ENCODE measurements at regions not wholly inside any gene's neighbourhood (a gene's known extent, or its start where the extent isn't known, plus 50 kb on each side); places are given as distances from the start of the nearest gene placed in this dataset.

DNA sequence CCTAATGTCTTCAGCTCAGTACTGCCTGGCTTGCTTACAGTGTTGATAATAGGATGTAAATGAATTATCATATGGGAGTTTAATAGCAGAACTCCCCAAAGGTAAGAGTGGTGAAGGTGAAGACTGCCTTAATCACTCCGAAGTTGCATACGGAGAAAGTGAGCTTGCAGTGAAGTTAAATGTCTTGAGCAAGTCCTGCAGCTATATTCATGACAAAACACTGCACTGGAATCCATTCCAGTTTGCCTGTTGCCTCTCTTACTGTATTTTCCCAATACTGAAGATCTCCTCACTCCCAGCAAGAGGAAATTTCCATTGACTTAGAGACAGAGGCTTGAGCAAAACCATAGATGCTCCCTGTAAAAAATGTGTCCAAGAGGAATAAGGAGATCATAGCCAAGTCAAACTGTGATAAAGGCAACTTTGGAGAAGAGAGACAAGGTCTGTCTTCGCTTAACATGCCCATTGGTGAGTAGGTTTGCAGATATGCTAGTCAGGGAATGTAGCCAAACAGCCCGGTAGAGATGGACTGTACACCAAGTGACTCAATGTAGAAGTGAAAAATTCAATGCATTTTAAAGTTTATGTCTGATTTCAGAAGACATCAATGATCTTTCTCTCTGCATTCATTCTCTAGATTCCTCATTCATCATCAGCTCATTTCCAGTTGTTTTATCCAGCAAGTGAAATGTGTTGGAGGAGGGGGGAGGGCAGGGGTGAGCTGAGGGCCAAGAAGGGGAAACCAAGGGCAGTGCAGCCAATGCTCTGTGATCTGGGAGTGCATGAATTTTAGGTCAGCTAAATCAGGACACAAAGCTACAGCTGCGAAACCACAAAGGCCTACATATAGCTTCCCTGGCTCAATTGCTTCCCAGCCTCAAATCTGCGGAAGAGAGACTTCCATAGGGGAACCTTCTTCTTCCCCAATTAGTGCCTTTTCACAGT, 667.1 kb upstream of the NR2F2 start:
- DNase-seq (no peak), ATAC-seq (no peak)
- intact Hi-C loops (cut with DNase I), result no loop called here
- H3K27me3 ChIP-seq (ENCODE audit: low read depth), result no peaks in the 10 kb centered on the region
- H3K4me3 ChIP-seq, result no peak overlapping the region
- no peaks in the 10 kb centered on the region for H3K4me1 ChIP-seq
- no peaks in the 10 kb centered on the region for H3K36me3 ChIP-seq
- no peaks in the 10 kb centered on the region for H3K9me3 ChIP-seq
- H3K27ac ChIP-seq, result no peak overlapping the region
- TF ChIP-seq, protein P1, sequence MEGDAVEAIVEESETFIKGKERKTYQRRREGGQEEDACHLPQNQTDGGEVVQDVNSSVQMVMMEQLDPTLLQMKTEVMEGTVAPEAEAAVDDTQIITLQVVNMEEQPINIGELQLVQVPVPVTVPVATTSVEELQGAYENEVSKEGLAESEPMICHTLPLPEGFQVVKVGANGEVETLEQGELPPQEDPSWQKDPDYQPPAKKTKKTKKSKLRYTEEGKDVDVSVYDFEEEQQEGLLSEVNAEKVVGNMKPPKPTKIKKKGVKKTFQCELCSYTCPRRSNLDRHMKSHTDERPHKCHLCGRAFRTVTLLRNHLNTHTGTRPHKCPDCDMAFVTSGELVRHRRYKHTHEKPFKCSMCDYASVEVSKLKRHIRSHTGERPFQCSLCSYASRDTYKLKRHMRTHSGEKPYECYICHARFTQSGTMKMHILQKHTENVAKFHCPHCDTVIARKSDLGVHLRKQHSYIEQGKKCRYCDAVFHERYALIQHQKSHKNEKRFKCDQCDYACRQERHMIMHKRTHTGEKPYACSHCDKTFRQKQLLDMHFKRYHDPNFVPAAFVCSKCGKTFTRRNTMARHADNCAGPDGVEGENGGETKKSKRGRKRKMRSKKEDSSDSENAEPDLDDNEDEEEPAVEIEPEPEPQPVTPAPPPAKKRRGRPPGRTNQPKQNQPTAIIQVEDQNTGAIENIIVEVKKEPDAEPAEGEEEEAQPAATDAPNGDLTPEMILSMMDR (IDR thresholded peaks at IDR 0.05), result no peak

DNA sequence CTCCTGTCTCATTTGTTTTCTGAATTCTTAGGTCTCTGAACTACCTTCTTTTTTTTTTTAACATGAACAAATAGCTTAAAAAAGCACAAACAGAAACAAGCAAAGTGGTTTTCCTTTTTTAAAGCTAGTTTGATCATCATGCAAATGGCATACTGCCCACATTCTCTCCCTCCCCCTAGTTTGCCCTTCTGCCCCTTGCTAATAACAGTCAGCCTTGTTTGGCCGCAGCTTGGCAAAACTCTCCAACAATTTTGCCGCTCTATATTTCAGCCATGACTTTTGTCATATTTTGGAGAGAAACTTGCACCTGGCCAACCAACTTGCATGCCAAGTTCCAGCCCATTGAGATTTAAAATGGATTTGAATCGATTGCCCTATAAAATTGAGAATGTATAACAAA, 666.0 kb upstream of the NR2F2 start:
- H3K27ac ChIP-seq, result no peak overlapping the region
- no peak for DNase-seq

DNA sequence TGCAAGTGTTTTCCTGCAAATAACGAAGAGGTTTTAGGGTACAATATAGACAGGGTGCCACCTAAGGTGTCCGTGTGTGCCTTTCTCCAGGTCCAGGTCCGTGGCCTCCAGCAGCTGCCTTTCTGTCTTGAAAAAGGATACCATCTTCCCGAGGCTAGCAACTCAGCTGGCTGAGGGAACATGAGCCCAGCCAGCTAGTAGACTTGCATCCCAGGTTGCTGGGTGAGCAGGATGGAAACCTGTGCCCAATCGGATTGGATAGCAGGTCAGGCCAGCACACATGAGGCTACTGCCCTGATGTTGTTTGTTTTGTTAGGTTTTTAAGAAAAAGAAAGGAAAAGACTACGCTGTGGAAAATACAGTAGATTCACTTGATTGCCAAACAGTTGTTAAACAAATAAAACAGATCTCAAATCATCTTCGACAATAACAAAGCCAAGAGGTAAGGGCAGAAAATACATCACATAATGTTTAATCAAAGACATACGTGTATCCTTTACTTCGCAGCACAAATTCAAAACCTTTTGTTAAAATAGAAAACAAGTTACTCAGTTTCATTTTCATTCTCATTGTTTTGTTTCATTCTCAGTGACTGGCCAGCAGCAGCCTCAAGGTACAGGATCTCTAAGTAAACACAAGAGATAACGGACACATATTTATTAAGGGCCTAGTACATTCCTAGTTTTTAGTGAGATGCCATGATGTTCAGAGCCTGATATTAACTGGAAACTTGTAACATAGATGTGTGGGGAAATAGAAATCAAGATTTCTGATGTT, 661.2 kb upstream of the NR2F2 start:
- no peaks in the 10 kb centered on the region for H3K36me3 ChIP-seq
- ATAC-seq, result no peak
- no peak for DNase-seq
- H3K4me1 ChIP-seq, result peaks cover 6% of the 10 kb centered on the region
- H3K4me3 ChIP-seq, result peak overlapping the region; percentile 13
- H3K27me3 ChIP-seq (ENCODE audit: low read depth), result no peaks in the 10 kb centered on the region
- TF ChIP-seq, protein P1 (IDR thresholded peaks at IDR 0.05), result no peak
- no peaks in the 10 kb centered on the region for H3K9me3 ChIP-seq
- peak overlapping the region; percentile 66 for H3K27ac ChIP-seq
- intact Hi-C loops (cut with DNase I), result no loop called here

More for the DNA sequence above, 666.0 kb upstream of the NR2F2 start:
- Histone ChIP-seq H3K36me3 (no peaks in the 10 kb centered on the region), H3K4me1 (peaks cover 6% of the 10 kb centered on the region), H3K9me3 (no peaks in the 10 kb centered on the region), H3K27me3 (ENCODE audit: low read depth) (no peaks in the 10 kb centered on the region), H3K4me3 (no peak overlapping the region)
- TF ChIP-seq, protein P1 (IDR thresholded peaks at IDR 0.05), result no peak
- no peak for ATAC-seq
- intact Hi-C loops (cut with DNase I), result no loop called here

DNA sequence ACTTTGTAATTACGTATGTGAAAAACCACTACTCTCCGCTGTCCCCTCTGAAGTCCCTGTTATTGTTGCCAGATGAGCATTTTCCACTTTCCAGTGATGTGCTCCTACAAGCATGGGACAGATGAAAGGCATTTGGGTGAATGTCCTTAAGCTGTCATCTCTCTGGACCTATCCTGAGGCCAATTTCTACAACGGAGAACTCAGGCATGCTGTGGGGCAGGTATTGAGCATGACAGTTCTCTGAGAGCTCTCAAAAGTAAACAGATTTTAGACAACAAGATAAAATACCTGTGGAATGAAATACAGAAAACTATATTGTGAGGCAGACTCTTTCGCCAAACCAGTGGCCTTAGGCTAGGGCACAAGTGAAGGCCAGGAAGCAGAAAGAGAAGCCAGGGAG, 656.5 kb upstream of the NR2F2 start:
- Histone ChIP-seq H3K36me3 (no peaks in the 10 kb centered on the region), H3K9me3 (no peaks in the 10 kb centered on the region), H3K27me3 (ENCODE audit: low read depth) (no peaks in the 10 kb centered on the region), H3K27ac (no peak overlapping the region), H3K4me3 (no peak overlapping the region), H3K4me1 (peaks cover 2% of the 10 kb centered on the region)
- intact Hi-C loops (cut with DNase I), result no loop called here
- TF ChIP-seq, protein P1 (IDR thresholded peaks at IDR 0.05), result no peak
- no peak for ATAC-seq
- no peak for DNase-seq

DNA sequence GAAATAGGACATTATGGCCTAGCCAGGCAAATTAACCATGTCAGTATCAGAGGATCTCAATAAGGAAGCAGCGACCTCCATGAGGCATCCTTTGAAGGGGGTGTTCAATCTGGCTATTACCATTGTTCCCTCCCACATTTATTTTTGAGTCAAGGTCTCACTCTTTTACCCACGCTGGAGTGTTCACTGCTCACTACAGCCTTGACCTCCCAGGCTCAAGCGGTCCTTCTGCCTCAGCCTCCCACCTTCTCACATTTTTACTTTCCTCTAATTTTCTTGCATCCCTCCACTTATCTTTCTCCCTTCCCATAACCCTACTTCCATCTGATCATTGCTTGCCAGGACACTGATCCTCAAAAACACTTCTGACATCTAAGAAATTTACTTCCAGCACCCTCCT, 654.0 kb upstream of the NR2F2 start:
- H3K4me3 ChIP-seq, result no peak overlapping the region
- DNase-seq (no peak), ATAC-seq (no peak)
- no peak overlapping the region for H3K27ac ChIP-seq
- no peaks in the 10 kb centered on the region for H3K27me3 ChIP-seq (ENCODE audit: low read depth)
- no peaks in the 10 kb centered on the region for H3K4me1 ChIP-seq
- TF ChIP-seq, protein P1 (IDR thresholded peaks at IDR 0.05), result no peak
- no peaks in the 10 kb centered on the region for H3K36me3 ChIP-seq
- intact Hi-C loops (cut with DNase I), result no loop called here
- H3K9me3 ChIP-seq, result no peaks in the 10 kb centered on the region

Measured in lower lobe of right lung (tissue), 2 donors.